Neural progenitor cell (in vitro differentiated cells): ENCODE measurements at regions not wholly inside any gene's neighbourhood (a gene's known extent, or its start where the extent isn't known, plus 50 kb on each side); places are given as distances from the start of the nearest gene placed in this dataset.
"Not testable (repeated sequence)": the region's sequence is repeated elsewhere in the genome, so short reads cannot be mapped to it uniquely, and the experiment has no call there.

Experiments used
- DNase-seq: peaks from one replicate; pipeline ENCODE4 v3.0.0-alpha.2; 2016; ENCODE audit warnings: low spot score
- H2AFZ ChIP-seq: fragments of 200-600 bp; sonication (generic); replicated peaks from 2 replicates; pipeline ENCODE4 v1.6.1; 2016; ENCODE audit warnings: antibody characterized with exemption
- H3F3A ChIP-seq: fragments of 200-600 bp; sonication (generic); 2 replicates; pipeline ENCODE4 v1.6.1; 2016; ENCODE audit warnings: antibody characterized with exemption, low read depth
- H3K27ac ChIP-seq: fragments of 200-600 bp; sonication (generic); 2 replicates; pipeline ENCODE4 v1.5.1; 2016; ENCODE audit warnings: mild to moderate bottlenecking
- H3K27me3 ChIP-seq: fragments of 200-600 bp; sonication (generic); 2 replicates; pipeline ENCODE4 v1.6.1; 2016; ENCODE audit warnings: mild to moderate bottlenecking, moderate library complexity
- H3K36me3 ChIP-seq: fragments of 200-600 bp; sonication (generic); 2 replicates; pipeline ENCODE4 v1.5.1; 2016
- H3K4me1 ChIP-seq: fragments of 200-600 bp; sonication (generic); 2 replicates; pipeline ENCODE4 v1.6.1; 2016; ENCODE audit warnings: mixed run types
- H3K4me2 ChIP-seq: fragments of 200-600 bp; sonication (generic); 2 replicates; pipeline ENCODE4 v1.6.1; 2016
- H3K4me3 ChIP-seq: fragments of 200-600 bp; sonication (generic); 2 replicates; pipeline ENCODE4 v1.5.1; 2016
- H3K79me2 ChIP-seq: fragments of 200-600 bp; sonication (generic); 2 replicates; pipeline ENCODE4 v1.6.1; 2016; ENCODE audit warnings: low read depth
- H3K9ac ChIP-seq: fragments of 200-600 bp; sonication (generic); 2 replicates; pipeline ENCODE4 v1.6.1; 2016
- H3K9me3 ChIP-seq: fragments of 200-600 bp; sonication (generic); 2 replicates; pipeline ENCODE4 v1.5.1; 2016; ENCODE audit warnings: low read depth
- H4K20me1 ChIP-seq: fragments of 200-600 bp; sonication (generic); 2 replicates; pipeline ENCODE4 v1.6.1; 2016; ENCODE audit warnings: low read depth
- H3K27ac Mint-ChIP-seq: 3 replicates; pipeline ENCODE4 v1.8.0; 2021; ENCODE audit warnings: mixed read lengths
- H3K27me3 Mint-ChIP-seq: 2 replicates; pipeline ENCODE4 v1.8.0; 2022; ENCODE audit warnings: low read depth, mild to moderate bottlenecking, inconsistent platforms, moderate library complexity, mixed read lengths; ENCODE audit not compliant: insufficient read depth
- H3K36me3 Mint-ChIP-seq: 3 replicates; pipeline ENCODE4 v1.8.0; 2021; ENCODE audit warnings: mixed read lengths
- H3K4me1 Mint-ChIP-seq: 3 replicates; pipeline ENCODE4 v1.8.0; 2021; ENCODE audit warnings: mixed read lengths
- H3K4me3 Mint-ChIP-seq: 3 replicates; pipeline ENCODE4 v1.8.0; 2021; ENCODE audit warnings: mild to moderate bottlenecking, moderate library complexity, mixed read lengths
- H3K9me3 Mint-ChIP-seq: 3 replicates; pipeline ENCODE4 v1.8.0; 2020; ENCODE audit warnings: mixed read lengths
- CTCF ChIP-seq: fragments of 200-600 bp; sonication (generic); IDR thresholded peaks from 2 replicates; pipeline ENCODE4 v1.5.1; 2017; ENCODE audit warnings: antibody characterized with exemption, mild to moderate bottlenecking
- EZH2 ChIP-seq: fragments of 200-600 bp; sonication (generic); IDR thresholded peaks from 2 replicates; pipeline ENCODE4 v1.6.1; 2017; ENCODE audit warnings: antibody characterized with exemption, mild to moderate bottlenecking, moderate library complexity
- EZH2phosphoT487 ChIP-seq: fragments of 200-600 bp; sonication (generic); IDR thresholded peaks from 2 replicates; pipeline ENCODE4 v1.6.1; 2017; ENCODE audit warnings: antibody characterized with exemption

- Mint-ChIP-seq H3K36me3 (peaks cover 27% of the 10 kb centered on the region), H3K27ac (no peak overlapping the region), H3K4me1 (no peaks in the 10 kb centered on the region), H3K9me3 (no peaks in the 10 kb centered on the region), H3K27me3 (no peaks in the 10 kb centered on the region), H3K4me3 (no peak overlapping the region)
- Histone ChIP-seq H3F3A (no peaks in the 10 kb centered on the region), H3K9ac (no peak overlapping the region), H3K79me2 (peaks cover 50% of the 10 kb centered on the region), H2AFZ (no peak overlapping the region), H3K36me3 (no peaks in the 10 kb centered on the region), H3K9me3 (no peaks in the 10 kb centered on the region), H4K20me1 (peaks cover 3% of the 10 kb centered on the region), H3K4me3 (no peak overlapping the region), H3K27me3 (no peaks in the 10 kb centered on the region), H3K4me1 (no peaks in the 10 kb centered on the region), H3K4me2 (no peak overlapping the region), H3K27ac (no peak overlapping the region)
- TF ChIP-seq CTCF: no peak
- no peak for TF ChIP-seq EZH2phosphoT487
- no peak for TF ChIP-seq EZH2
- DNase-seq: no peak
Observed at GRCh38 chr3:51588724-51589123, 50.2 kb downstream of the RAD54L2 start.

GRCh38 chr3:51591231-51591630 lies 52.7 kb downstream of the RAD54L2 start:
- H3F3A ChIP-seq: no peaks in the 10 kb centered on the region
- H3K4me3 ChIP-seq: no peak overlapping the region
- Mint-ChIP-seq H3K27ac (no peak overlapping the region), H3K9me3 (no peaks in the 10 kb centered on the region), H3K27me3 (no peaks in the 10 kb centered on the region), H3K4me1 (no peaks in the 10 kb centered on the region), H3K36me3 (peaks cover 37% of the 10 kb centered on the region), H3K4me3 (no peak overlapping the region)
- no peak overlapping the region for H3K9ac ChIP-seq
- no peak for TF ChIP-seq EZH2
- TF ChIP-seq EZH2phosphoT487: no peak
- TF ChIP-seq CTCF: no peak
- no peak overlapping the region for H3K4me2 ChIP-seq
- H3K27ac ChIP-seq: no peak overlapping the region
- DNase-seq: no peak
- H3K9me3 ChIP-seq: no peaks in the 10 kb centered on the region
- H3K4me1 ChIP-seq: no peaks in the 10 kb centered on the region
- no peaks in the 10 kb centered on the region for H4K20me1 ChIP-seq
- H3K36me3 ChIP-seq: no peaks in the 10 kb centered on the region
- no peak overlapping the region for H2AFZ ChIP-seq
- H3K27me3 ChIP-seq: no peaks in the 10 kb centered on the region
- H3K79me2 ChIP-seq: peaks cover 44% of the 10 kb centered on the region

- Histone ChIP-seq H4K20me1 (peaks cover 5% of the 10 kb centered on the region), H3K36me3 (no peaks in the 10 kb centered on the region), H2AFZ (no peak overlapping the region), H3K79me2 (peaks cover 24% of the 10 kb centered on the region), H3K27ac (no peak overlapping the region), H3K4me1 (no peaks in the 10 kb centered on the region), H3F3A (no peaks in the 10 kb centered on the region), H3K4me3 (no peak overlapping the region), H3K9ac (no peak overlapping the region), H3K9me3 (no peaks in the 10 kb centered on the region), H3K4me2 (no peak overlapping the region), H3K27me3 (no peaks in the 10 kb centered on the region)
- Mint-ChIP-seq H3K4me1 (no peaks in the 10 kb centered on the region), H3K4me3 (no peak overlapping the region), H3K9me3 (no peaks in the 10 kb centered on the region), H3K27ac (no peak overlapping the region), H3K36me3 (peaks cover 32% of the 10 kb centered on the region), H3K27me3 (no peaks in the 10 kb centered on the region)
- TF ChIP-seq EZH2phosphoT487 (no peak), CTCF (no peak), EZH2 (no peak)
- no peak for DNase-seq
Observed at GRCh38 chr3:51593697-51594096, 55.2 kb downstream of the RAD54L2 start.

- H3K4me1 Mint-ChIP-seq, H3K4me3 Mint-ChIP-seq, H3K4me1 ChIP-seq, H3K27ac Mint-ChIP-seq, H2AFZ ChIP-seq, H3K9me3 ChIP-seq, H3K36me3 ChIP-seq, H3K4me3 ChIP-seq, H4K20me1 ChIP-seq, H3K9me3 Mint-ChIP-seq, DNase-seq, H3K27me3 Mint-ChIP-seq, H3K9ac ChIP-seq, H3K4me2 ChIP-seq, H3F3A ChIP-seq, H3K27me3 ChIP-seq, H3K27ac ChIP-seq: not testable (repeated sequence)
- peaks cover 15% of the 10 kb centered on the region for H3K36me3 Mint-ChIP-seq
- H3K79me2 ChIP-seq: peaks cover 45% of the 10 kb centered on the region
Observed at GRCh38 chr3:51599638-51600037, 61.1 kb downstream of the RAD54L2 start.
